HCT116 (cell line): ENCODE measurements at regions not wholly inside any gene's neighbourhood (a gene's known extent, or its start where the extent isn't known, plus 50 kb on each side); places are given as distances from the start of the nearest gene placed in this dataset.
"Not testable (repeated sequence)": the region's sequence is repeated elsewhere in the genome, so short reads cannot be mapped to it uniquely, and the experiment has no call there.

Experiments used
- ATF3 ChIP-seq: IDR thresholded peaks from 2 replicates; pipeline ENCODE4 v1.6.1; 2012
- POLR2AphosphoS5 ChIP-seq: IDR thresholded peaks from 2 replicates; pipeline ENCODE4 v1.6.1; 2011; ENCODE audit warnings: mild to moderate bottlenecking, low read depth, low read length, moderate library complexity
- TF ChIP-seq, protein P1 (sequence below): IDR thresholded peaks from 2 replicates; pipeline ENCODE4 v1.6.1; 2011; ENCODE audit warnings: mild to moderate bottlenecking, low read length, moderate library complexity; ENCODE audit not compliant: insufficient replicate concordance; ENCODE audit errors: extremely low read depth

DNA sequence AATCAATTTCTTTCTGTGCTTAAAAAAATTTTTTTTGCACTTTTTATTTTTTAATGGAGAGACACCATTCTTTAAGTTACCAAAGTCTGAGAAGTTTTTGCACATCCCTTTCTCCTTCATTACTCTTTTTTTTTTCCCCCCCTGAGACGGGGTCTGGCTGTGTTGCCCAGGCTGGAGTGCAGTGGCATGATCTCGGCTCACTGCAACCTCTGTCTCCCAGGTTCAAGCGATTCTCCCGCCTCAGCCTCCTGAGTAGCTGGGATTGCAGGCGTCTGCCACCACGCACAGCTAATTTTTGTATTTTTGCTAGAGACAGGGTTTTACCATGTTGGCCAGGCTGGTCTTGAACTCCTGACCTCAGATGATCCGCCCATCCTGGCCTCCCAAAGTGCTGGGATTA lies 104.3 kb downstream of the UTRN start:
- not testable (repeated sequence) for TF ChIP-seq POLR2AphosphoS5, ATF3
- TF ChIP-seq, protein P1, sequence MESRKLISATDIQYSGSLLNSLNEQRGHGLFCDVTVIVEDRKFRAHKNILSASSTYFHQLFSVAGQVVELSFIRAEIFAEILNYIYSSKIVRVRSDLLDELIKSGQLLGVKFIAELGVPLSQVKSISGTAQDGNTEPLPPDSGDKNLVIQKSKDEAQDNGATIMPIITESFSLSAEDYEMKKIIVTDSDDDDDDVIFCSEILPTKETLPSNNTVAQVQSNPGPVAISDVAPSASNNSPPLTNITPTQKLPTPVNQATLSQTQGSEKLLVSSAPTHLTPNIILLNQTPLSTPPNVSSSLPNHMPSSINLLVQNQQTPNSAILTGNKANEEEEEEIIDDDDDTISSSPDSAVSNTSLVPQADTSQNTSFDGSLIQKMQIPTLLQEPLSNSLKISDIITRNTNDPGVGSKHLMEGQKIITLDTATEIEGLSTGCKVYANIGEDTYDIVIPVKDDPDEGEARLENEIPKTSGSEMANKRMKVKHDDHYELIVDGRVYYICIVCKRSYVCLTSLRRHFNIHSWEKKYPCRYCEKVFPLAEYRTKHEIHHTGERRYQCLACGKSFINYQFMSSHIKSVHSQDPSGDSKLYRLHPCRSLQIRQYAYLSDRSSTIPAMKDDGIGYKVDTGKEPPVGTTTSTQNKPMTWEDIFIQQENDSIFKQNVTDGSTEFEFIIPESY = not testable (repeated sequence)
